Liver (tissue), 8 donors: ENCODE measurements at regions not wholly inside any gene's neighbourhood (a gene's known extent, or its start where the extent isn't known, plus 50 kb on each side); places are given as distances from the start of the nearest gene placed in this dataset.

Experiments used
- DNase-seq: peaks from one replicate; pipeline ENCODE4 v3.0.0-alpha.2; 2017; ENCODE audit warnings: low spot score
- H3K27ac ChIP-seq, 2 donors: one replicate each; pipeline ENCODE4 v1.7.0; 2013; ENCODE audit warnings: inconsistent platforms in 2 of 2, low read length in 2 of 2, control low read depth in 1 of 2, low read depth in 1 of 2, mild to moderate bottlenecking in 1 of 2
- H3K27me3 ChIP-seq, 4 donors: one replicate each; pipeline versions ENCODE4 v1.6.1 to v1.7.0; 2013; ENCODE audit warnings: low read length in 3 of 4, inconsistent platforms in 1 of 4, mild to moderate bottlenecking in 1 of 4, moderate library complexity in 1 of 4; ENCODE audit not compliant: control insufficient read depth in 4 of 4, insufficient read depth in 4 of 4
- H3K36me3 ChIP-seq, 4 donors: one replicate each; pipeline versions ENCODE4 v1.6.1 to v1.7.0; 2013; ENCODE audit warnings: low read length in 3 of 4, mild to moderate bottlenecking in 3 of 4, low read depth in 1 of 4, moderate library complexity in 1 of 4; ENCODE audit not compliant: control insufficient read depth in 4 of 4, insufficient read depth in 3 of 4
- H3K4me1 ChIP-seq, 4 donors: one replicate each; pipeline versions ENCODE4 v1.6.1 to v1.7.0; 2013; ENCODE audit warnings: low read length in 3 of 4, mild to moderate bottlenecking in 3 of 4, moderate library complexity in 1 of 4; ENCODE audit not compliant: control insufficient read depth in 4 of 4, insufficient read depth in 4 of 4
- H3K4me3 ChIP-seq, 3 donors: one replicate each; pipeline versions ENCODE4 v1.6.1 to v1.7.0; 2013; ENCODE audit warnings: low read length in 3 of 3, control low read depth in 1 of 3, low read depth in 1 of 3, mild to moderate bottlenecking in 1 of 3
- H3K9ac ChIP-seq, 2 donors: one replicate each; pipeline ENCODE4 v1.7.0; 2013; ENCODE audit warnings: low read length in 2 of 2, mild to moderate bottlenecking in 2 of 2, moderate library complexity in 2 of 2, control low read depth in 1 of 2, low read depth in 1 of 2
- H3K9me3 ChIP-seq, 4 donors: one replicate each; pipeline versions ENCODE4 v1.6.1 to v1.7.0; 2013; ENCODE audit warnings: low read length in 3 of 4; ENCODE audit not compliant: control insufficient read depth in 4 of 4
- ATF3 ChIP-seq: IDR thresholded peaks from 2 replicates; pipeline ENCODE4 v1.6.1; 2016; ENCODE audit warnings: antibody characterized with exemption
- CTCF ChIP-seq: fragments of 150-350 bp; IDR thresholded peaks from 2 replicates; pipeline ENCODE4 v1.5.1; 2017; ENCODE audit warnings: improper control_type of control experiment, low read depth, low read length; ENCODE audit not compliant: missing input control
- EGR1 ChIP-seq, 2 donors: IDR thresholded peaks; 2 replicates each; pipeline ENCODE4 v1.6.1; 2016 to 2018; ENCODE audit warnings: antibody characterized with exemption in 2 of 2, low read depth in 2 of 2
- FOXA1 ChIP-seq: IDR thresholded peaks from 2 replicates; pipeline ENCODE4 v1.6.1; 2016; ENCODE audit warnings: antibody characterized with exemption
- FOXA2 ChIP-seq: IDR thresholded peaks from 2 replicates; pipeline ENCODE4 v1.6.1; 2016; ENCODE audit warnings: antibody characterized with exemption
- GABPA ChIP-seq, 2 donors: IDR thresholded peaks in 1 of 2; conservative IDR thresholded peaks in 1 of 2; 2 replicates each; pipeline ENCODE4 v1.6.1; 2016; ENCODE audit warnings: antibody characterized with exemption in 2 of 2, mild to moderate bottlenecking in 1 of 2, moderate library complexity in 1 of 2
- HNF4A ChIP-seq, 2 donors: conservative IDR thresholded peaks; 2 replicates each; pipeline ENCODE4 v1.6.1; 2016; ENCODE audit warnings: antibody characterized with exemption in 2 of 2, mild to moderate bottlenecking in 2 of 2
- HNF4G ChIP-seq: IDR thresholded peaks from 2 replicates; pipeline ENCODE4 v1.6.1; 2016; ENCODE audit warnings: antibody characterized with exemption
- JUND ChIP-seq, 2 donors: IDR thresholded peaks; 2 replicates each; pipeline ENCODE4 v1.6.1; 2016; ENCODE audit warnings: antibody characterized with exemption in 2 of 2
- NR2F2 ChIP-seq: IDR thresholded peaks from 2 replicates; pipeline ENCODE4 v1.6.1; 2016; ENCODE audit warnings: antibody characterized with exemption
- RAD21 ChIP-seq, 2 donors: IDR thresholded peaks; 2 replicates each; pipeline ENCODE4 v1.6.1; 2016; ENCODE audit warnings: antibody characterized with exemption in 2 of 2, mild to moderate bottlenecking in 2 of 2
- REST ChIP-seq: IDR thresholded peaks from 2 replicates; pipeline ENCODE4 v1.6.1; 2016; ENCODE audit warnings: antibody characterized with exemption, mild to moderate bottlenecking
- RXRA ChIP-seq, 2 donors: IDR thresholded peaks; 2 replicates each; pipeline ENCODE4 v1.6.1; 2017 to 2018; ENCODE audit warnings: antibody characterized with exemption in 2 of 2, mild to moderate bottlenecking in 1 of 2
- SP1 ChIP-seq: IDR thresholded peaks from 2 replicates; pipeline ENCODE4 v1.6.1; 2018; ENCODE audit warnings: antibody characterized with exemption, mild to moderate bottlenecking
- TAF1 ChIP-seq: conservative IDR thresholded peaks from 2 replicates; pipeline ENCODE4 v1.6.1; 2016; ENCODE audit warnings: antibody characterized with exemption, mild to moderate bottlenecking
- YY1 ChIP-seq: IDR thresholded peaks from 2 replicates; pipeline ENCODE4 v1.6.1; 2016; ENCODE audit warnings: antibody characterized with exemption, mild to moderate bottlenecking
- ZBTB33 ChIP-seq: IDR thresholded peaks from 2 replicates; pipeline ENCODE4 v1.6.1; 2016; ENCODE audit warnings: antibody characterized with exemption
- WGBS: extraction: QIAGEN DNeasy Blood & Tissue Kit; methylation state at CpG from one replicate; pipeline ENCODE4 v1.1.7; 2013; 5-methylcytosine and 5-hydroxymethylcytosine counted together
- TF ChIP-seq, protein P1 (sequence below): IDR thresholded peaks from 2 replicates; pipeline ENCODE4 v1.6.1; 2016; ENCODE audit warnings: antibody characterized with exemption
- donor health status: healthy.
- donor health status: healthy.
- donor health status: healthy.
- donor health status: healthy.
- donor health status: healthy.

DNA sequence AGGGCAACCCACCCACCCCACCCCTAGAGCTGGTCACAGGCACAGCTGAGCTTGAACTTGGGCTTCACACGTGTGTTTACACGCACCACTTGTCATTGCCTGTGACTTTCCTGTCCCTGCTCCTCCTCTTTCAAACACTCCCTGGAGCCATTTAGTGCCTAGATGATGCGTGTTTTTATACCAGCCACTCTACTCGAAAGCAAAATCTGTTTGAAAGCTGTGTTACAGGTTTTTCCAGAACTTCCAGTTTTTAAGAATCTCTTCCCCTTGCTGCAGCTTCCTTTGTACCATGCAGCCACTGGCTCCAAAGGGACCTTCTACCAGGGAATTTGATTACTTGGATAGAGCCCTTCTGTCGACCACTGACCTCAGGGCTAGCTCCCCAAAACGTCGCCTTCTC is 78.8 kb upstream of the SPRY4 start:
- H3K27me3 ChIP-seq = no peaks in the 10 kb centered on the region
- DNase-seq = no peak
- H3K27ac ChIP-seq = no peak overlapping the region
- H3K4me1 ChIP-seq = no peaks in the 10 kb centered on the region
- H3K9ac ChIP-seq = no peak overlapping the region
- WGBS = 82% methylated on average over 7 of the region's 7 CpGs
- TF ChIP-seq RAD21 (IDR thresholded peaks at IDR 0.05) (no peak), ATF3 (no peak), REST (no peak), YY1 (no peak), TAF1 (no peak), HNF4A (conservative IDR thresholded peaks at IDR 0.05) (no peak), NR2F2 (no peak), RXRA (IDR thresholded peaks at IDR 0.05) (no peak), ZBTB33 (no peak), EGR1 (IDR thresholded peaks at IDR 0.05; ENCODE audit: low read depth in 2 of 2) (no peak)
- no peak overlapping the region for H3K4me3 ChIP-seq
- no peaks in the 10 kb centered on the region for H3K9me3 ChIP-seq
- H3K36me3 ChIP-seq = no peaks in the 10 kb centered on the region

DNA sequence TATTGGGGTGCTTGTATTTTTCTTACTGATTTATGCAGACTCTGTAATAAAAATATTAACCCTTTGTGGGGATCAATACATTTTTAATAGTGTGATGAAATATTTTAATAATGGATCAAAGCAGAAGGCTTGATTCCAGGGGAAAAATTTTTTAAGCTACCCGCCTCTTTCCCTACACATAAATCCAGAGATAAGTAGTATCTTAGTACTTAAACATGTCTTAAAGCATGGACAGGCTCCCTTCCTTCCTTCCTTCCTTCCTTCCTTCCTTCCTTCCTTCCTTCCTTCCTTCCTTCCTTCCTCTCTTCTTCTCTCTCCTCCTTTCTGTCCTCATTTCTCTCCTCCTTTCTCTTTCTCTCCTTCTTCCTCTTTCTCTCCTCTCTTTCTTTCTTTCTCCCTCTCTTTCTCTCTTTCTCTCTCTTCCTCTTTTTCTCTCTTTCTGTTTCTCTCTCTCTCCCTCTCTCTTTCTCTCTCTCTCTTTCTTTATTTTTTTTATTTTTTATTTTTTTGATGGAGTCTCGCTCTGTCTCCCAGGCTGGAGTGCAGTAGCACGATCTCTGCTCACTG is 78.0 kb upstream of the SPRY4 start:
- Histone ChIP-seq H3K27me3 (no peaks in the 10 kb centered on the region), H3K4me1 (no peaks in the 10 kb centered on the region), H3K4me3 (no peak overlapping the region), H3K27ac (no peak overlapping the region), H3K9me3 (no peaks in the 10 kb centered on the region), H3K36me3 (no peaks in the 10 kb centered on the region), H3K9ac (no peak overlapping the region)
- TF ChIP-seq HNF4A (conservative IDR thresholded peaks at IDR 0.05) = no peak
- TF ChIP-seq CTCF = no peak
- TF ChIP-seq ATF3 = no peak
- TF ChIP-seq SP1 = no peak
- no peak for TF ChIP-seq REST
- no peak for TF ChIP-seq TAF1
- no peak for TF ChIP-seq HNF4G
- no peak for TF ChIP-seq GABPA (IDR thresholded peaks at IDR 0.05 in 1 of 2, conservative IDR thresholded peaks at IDR 0.05 in 1 of 2)
- no peak for TF ChIP-seq ZBTB33
- TF ChIP-seq JUND (IDR thresholded peaks at IDR 0.05) = no peak
- TF ChIP-seq YY1 = no peak
- TF ChIP-seq NR2F2 = no peak
- TF ChIP-seq FOXA2 = no peak
- TF ChIP-seq FOXA1 = no peak
- TF ChIP-seq RXRA (IDR thresholded peaks at IDR 0.05) = no peak
- TF ChIP-seq RAD21 (IDR thresholded peaks at IDR 0.05) = no peak
- TF ChIP-seq EGR1 (IDR thresholded peaks at IDR 0.05; ENCODE audit: low read depth in 2 of 2) = no peak
- TF ChIP-seq, protein P1, sequence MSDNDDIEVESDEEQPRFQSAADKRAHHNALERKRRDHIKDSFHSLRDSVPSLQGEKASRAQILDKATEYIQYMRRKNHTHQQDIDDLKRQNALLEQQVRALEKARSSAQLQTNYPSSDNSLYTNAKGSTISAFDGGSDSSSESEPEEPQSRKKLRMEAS = no peak
- DNase-seq = no peak
- 95% methylated on average over 3 of the region's 3 CpGs for WGBS
